Spinal cord (tissue), 9 donors: ENCODE measurements at regions not wholly inside any gene's neighbourhood (a gene's known extent, or its start where the extent isn't known, plus 50 kb on each side); places are given as distances from the start of the nearest gene placed in this dataset.

Experiments
- DNase-seq, 6 donors: peaks; one replicate each; pipeline versions ENCODE4 v3.0.0 to v3.0.0-alpha.2; 2013 to 2015; ENCODE audit warnings: low spot score in 6 of 6, low read depth in 4 of 6
- H3K27ac ChIP-seq: one replicate; pipeline ENCODE4 v1.5.1; 2013; ENCODE audit warnings: low read depth, low read length, control low read depth
- H3K27me3 ChIP-seq: one replicate; pipeline ENCODE4 v1.6.1; 2013; ENCODE audit warnings: low read length; ENCODE audit not compliant: control insufficient read depth, insufficient read depth
- H3K36me3 ChIP-seq: one replicate; pipeline ENCODE4 v1.6.1; 2013; ENCODE audit warnings: low read length; ENCODE audit not compliant: control insufficient read depth, insufficient read depth
- H3K4me1 ChIP-seq: one replicate; pipeline ENCODE4 v1.6.1; 2013; ENCODE audit warnings: low read length; ENCODE audit not compliant: control insufficient read depth, insufficient read depth
- H3K4me3 ChIP-seq: one replicate; pipeline ENCODE4 v1.5.1; 2013; ENCODE audit warnings: low read depth, low read length, control low read depth
- H3K9me3 ChIP-seq: one replicate; pipeline ENCODE4 v1.6.1; 2013; ENCODE audit warnings: low read length; ENCODE audit not compliant: control insufficient read depth, insufficient read depth
- WGBS: methylation state at CpG from one replicate; pipeline ENCODE4 v1.1.5; 2013; ENCODE audit warnings: missing lambda C conversion rate; ENCODE audit not compliant: insufficient coverage; 5-methylcytosine and 5-hydroxymethylcytosine counted together
- donor health status: healthy.

DNA sequence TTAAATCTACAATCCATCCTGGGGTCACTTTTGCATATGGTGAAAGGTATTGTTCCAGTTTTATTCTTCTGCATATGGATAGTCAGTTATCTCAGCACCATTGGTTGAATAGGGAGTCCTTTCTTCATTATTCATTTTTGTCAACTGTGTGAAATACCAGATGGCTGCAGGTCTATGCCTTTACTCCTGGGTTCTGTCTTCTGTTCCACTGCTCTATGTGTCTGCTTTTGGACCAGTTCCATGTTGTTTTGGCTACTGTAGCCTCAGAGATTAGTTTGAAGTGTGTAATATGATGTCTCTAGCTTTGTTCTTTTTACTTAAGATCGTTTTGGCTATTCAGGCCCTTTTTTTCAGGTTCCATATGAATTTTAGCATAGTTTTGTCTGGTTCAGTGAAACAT lies 795.8 kb downstream of the OTOL1 start:
- H3K27ac ChIP-seq, result no peak overlapping the region
- no peak for DNase-seq
- 100% methylated on average over 1 of the region's 1 CpG for WGBS

DNA sequence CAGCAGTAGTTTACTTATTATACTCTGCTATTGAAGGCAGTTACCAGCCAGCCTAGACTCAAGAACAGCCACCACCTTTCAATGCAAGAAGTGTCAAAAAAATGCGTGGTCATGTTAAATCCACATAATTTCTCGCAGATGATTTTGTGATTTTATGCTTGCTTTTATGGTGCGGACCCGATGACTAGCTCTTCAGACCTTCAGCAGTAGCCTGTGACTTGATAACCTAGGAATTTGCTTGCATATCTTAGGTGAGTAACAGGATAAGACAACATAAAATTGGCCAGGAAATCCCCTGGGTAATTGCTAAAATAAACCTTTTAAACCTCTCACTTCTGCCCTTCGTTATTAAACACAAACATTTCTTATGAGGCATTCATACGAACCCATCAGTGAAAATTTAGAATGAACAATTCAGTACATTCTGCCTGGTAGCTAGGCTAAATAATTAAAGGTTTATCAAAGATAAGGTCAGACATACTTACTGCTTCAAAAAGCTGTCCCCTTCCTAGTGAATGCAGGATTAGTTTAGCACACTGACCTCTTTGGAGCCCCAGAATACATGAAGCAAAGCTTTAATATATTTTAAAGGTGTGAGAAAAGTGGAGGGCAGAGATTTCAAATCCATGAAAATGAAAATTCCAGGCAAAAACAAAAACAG lies 798.8 kb downstream of the OTOL1 start:
- 100% methylated on average over 2 of the region's 6 CpGs for WGBS
- H3K4me1 ChIP-seq, result no peaks in the 10 kb centered on the region

More for the DNA sequence above, 795.8 kb downstream of the OTOL1 start:
- no peaks in the 10 kb centered on the region for H3K27me3 ChIP-seq
- H3K9me3 ChIP-seq, result no peaks in the 10 kb centered on the region
- no peaks in the 10 kb centered on the region for H3K4me1 ChIP-seq
- H3K36me3 ChIP-seq, result no peaks in the 10 kb centered on the region
- H3K4me3 ChIP-seq, result no peak overlapping the region

DNA sequence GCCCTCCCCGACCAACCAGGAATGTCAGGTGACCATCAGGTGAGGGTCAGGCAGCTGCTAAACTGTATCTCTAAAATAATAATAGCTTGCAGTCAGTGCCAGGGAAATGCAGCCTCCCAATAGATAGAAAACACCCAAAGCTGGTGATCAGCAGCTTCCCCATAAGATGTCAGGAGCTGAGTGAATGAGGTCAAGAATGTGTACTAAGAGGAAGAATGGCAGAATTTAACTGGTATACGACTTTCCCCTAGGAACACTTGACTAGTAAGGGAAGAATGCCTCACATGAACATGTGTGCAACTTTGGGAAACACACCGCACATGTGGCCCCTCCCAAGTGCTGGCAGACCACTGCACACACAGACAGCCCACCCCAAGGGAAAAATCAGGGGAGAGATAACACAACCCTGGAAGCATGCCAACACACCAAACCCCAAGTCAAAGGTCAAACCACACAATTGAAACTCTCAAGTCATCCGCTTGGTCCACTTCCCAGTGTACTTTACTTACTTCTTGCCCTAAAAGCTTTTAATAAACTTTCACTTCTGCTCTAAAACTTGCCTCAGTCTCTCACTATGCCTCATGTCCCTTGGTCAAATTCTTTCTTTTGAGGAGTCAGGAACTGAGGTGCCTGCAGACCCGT lies 806.5 kb downstream of the OTOL1 start:
- no peaks in the 10 kb centered on the region for H3K36me3 ChIP-seq
- H3K4me1 ChIP-seq, result no peaks in the 10 kb centered on the region
- 97% methylated on average over 3 of the region's 5 CpGs for WGBS
- H3K27ac ChIP-seq, result no peak overlapping the region
- H3K9me3 ChIP-seq, result no peaks in the 10 kb centered on the region
- no peak for DNase-seq
- no peaks in the 10 kb centered on the region for H3K27me3 ChIP-seq
- no peak overlapping the region for H3K4me3 ChIP-seq

More for the DNA sequence above, 798.8 kb downstream of the OTOL1 start:
- H3K27me3 ChIP-seq, result no peaks in the 10 kb centered on the region
- H3K4me3 ChIP-seq, result no peak overlapping the region
- H3K9me3 ChIP-seq, result no peaks in the 10 kb centered on the region
- no peak overlapping the region for H3K27ac ChIP-seq
- no peaks in the 10 kb centered on the region for H3K36me3 ChIP-seq
- no peak for DNase-seq

DNA sequence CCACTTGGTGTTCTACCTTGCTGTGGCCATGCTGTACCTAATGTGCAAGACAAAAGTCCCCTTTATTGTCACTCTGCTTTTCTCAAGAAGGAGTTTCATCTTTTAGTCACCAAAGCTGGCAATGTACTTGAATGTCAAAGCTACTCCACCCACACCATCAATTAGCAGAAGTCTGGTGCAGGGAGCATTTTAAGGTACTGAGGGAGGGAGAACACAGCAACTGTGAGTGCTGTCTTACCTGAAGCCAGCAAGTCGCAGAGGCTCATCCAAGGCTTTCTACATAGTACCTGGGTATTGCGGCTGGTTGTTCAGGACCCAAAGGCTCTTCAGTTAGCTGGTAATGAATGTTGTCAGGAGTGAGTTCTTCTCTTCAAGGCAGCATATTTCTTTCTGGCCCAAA lies 820.4 kb downstream of the OTOL1 start:
- no CpG with 5 or more reads among the region's 2 CpGs for WGBS

DNA sequence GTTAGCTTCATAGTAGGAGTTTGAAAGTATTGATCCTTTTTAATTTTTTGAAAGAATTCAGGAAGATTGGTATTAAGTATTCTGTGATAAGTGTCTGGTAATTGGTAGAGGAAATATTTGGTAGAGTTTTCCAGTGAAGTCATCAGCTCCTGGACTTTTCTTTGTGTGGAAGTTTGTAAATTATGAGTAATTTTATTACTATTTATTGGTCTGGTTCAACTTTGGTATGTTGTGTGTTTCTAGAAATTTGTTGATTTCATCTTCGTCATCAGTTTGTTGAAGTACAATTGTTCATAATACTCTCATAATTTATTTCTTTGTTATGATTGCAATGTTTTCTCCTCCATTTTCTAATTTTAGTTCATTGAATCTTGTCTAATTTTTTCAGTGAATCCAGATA lies 832.0 kb downstream of the OTOL1 start:
- H3K4me3 ChIP-seq, result no peak overlapping the region
- DNase-seq, result no peak
- WGBS, result no CpG with 5 or more reads among the region's 1 CpG
- no peaks in the 10 kb centered on the region for H3K4me1 ChIP-seq
- H3K36me3 ChIP-seq, result no peaks in the 10 kb centered on the region
- no peak overlapping the region for H3K27ac ChIP-seq
- H3K27me3 ChIP-seq, result no peaks in the 10 kb centered on the region
- no peaks in the 10 kb centered on the region for H3K9me3 ChIP-seq

More for the DNA sequence above, 820.4 kb downstream of the OTOL1 start:
- Histone ChIP-seq H3K4me3 (no peak overlapping the region), H3K27me3 (no peaks in the 10 kb centered on the region), H3K9me3 (peaks cover 2% of the 10 kb centered on the region), H3K36me3 (no peaks in the 10 kb centered on the region), H3K4me1 (no peaks in the 10 kb centered on the region), H3K27ac (no peak overlapping the region)
- no peak for DNase-seq

DNA sequence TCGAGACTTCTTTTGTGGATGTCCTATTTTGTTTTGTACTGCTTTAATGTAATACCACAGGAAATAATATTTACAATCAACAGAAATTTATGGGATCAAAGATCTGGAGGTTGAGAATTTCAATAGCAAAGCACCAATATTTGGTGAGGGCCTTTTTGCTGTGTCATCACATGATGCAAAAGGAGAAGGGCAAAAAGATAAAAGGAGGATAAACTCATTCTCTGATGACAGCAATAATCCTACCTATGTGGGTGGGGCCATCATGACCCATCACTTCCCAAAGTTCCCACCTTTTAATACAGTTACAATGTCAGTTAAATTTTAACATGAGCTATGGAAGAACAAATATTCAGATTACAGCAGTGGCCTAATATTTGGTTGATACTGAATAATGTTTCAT lies 832.9 kb downstream of the OTOL1 start:
- Histone ChIP-seq H3K4me1 (no peaks in the 10 kb centered on the region), H3K27me3 (no peaks in the 10 kb centered on the region), H3K9me3 (no peaks in the 10 kb centered on the region), H3K27ac (no peak overlapping the region), H3K36me3 (no peaks in the 10 kb centered on the region), H3K4me3 (no peak overlapping the region)
- no peak for DNase-seq
- WGBS, result no CpG with 5 or more reads among the region's 1 CpG

DNA sequence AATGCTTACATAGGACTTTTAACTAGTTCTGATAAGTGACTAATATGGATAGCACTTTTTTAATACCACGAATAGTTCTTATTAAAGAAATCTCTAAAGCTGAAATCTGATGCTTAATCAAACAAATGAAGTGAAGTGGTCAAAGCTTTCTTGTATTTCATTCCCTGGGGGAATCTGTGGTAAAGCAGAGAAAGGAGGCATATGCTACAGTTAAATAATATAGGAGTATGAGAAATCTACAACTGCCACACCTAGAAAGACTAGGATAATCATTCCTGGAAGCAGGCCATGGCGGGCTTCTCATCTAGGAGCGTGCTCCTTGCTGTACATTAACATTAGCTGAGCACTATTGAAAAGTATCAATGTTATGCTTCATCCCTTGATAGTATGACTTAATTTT lies 835.7 kb downstream of the OTOL1 start:
- no peak overlapping the region for H3K4me3 ChIP-seq
- no CpG with 5 or more reads among the region's 3 CpGs for WGBS

DNA sequence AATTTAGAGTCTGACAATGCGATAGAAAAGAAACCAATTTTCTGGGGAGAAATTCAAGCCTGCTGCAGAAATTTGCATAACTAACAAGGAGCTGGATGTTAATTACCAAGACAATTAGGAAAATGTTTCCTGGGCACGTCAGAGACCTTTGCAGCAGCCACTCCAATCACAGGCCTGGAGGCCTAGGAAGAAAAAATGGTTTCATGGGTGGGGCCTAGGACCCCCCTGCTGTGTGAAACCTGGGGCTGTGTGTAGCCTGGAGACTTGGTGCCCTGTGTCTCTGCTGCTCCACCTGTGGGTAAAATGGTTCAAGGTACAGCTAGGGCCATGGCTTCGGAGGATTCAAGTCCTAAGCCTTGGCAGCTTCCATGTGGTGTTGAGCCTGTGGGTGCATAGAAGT lies 837.9 kb downstream of the OTOL1 start:
- no peak overlapping the region for H3K27ac ChIP-seq
- H3K4me1 ChIP-seq, result no peaks in the 10 kb centered on the region
- H3K36me3 ChIP-seq, result no peaks in the 10 kb centered on the region
- H3K9me3 ChIP-seq, result no peaks in the 10 kb centered on the region
- no peaks in the 10 kb centered on the region for H3K27me3 ChIP-seq
- no peak for DNase-seq
- 96% methylated on average over 3 of the region's 3 CpGs for WGBS
- H3K4me3 ChIP-seq, result no peak overlapping the region

More for the DNA sequence above, 835.7 kb downstream of the OTOL1 start:
- DNase-seq, result no peak
- H3K4me1 ChIP-seq, result no peaks in the 10 kb centered on the region
- no peaks in the 10 kb centered on the region for H3K27me3 ChIP-seq
- H3K9me3 ChIP-seq, result no peaks in the 10 kb centered on the region
- no peaks in the 10 kb centered on the region for H3K36me3 ChIP-seq
- H3K27ac ChIP-seq, result no peak overlapping the region

DNA sequence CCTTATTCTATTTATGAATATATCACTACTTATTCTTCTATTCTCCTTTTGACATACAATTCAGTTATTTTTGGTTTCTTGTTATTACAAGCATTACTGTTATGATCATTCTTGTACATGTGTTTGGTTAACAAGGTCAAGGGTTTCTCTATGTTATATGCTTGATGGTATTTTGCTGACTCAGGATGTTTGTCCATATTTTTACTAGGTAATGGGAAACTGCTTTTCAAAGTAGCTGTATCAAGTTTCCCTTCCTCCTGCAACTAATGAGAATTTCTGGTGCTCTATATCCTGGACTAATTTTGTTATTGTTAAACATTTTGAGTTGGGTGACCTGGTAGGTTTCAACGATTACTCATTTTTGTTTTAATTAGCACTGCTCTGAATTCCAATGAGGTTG lies 841.0 kb downstream of the OTOL1 start:
- no CpG with 5 or more reads among the region's 1 CpG for WGBS
- no peaks in the 10 kb centered on the region for H3K27me3 ChIP-seq
- no peaks in the 10 kb centered on the region for H3K9me3 ChIP-seq
- no peaks in the 10 kb centered on the region for H3K36me3 ChIP-seq
- DNase-seq, result no peak
- no peak overlapping the region for H3K27ac ChIP-seq
- H3K4me1 ChIP-seq, result no peaks in the 10 kb centered on the region
- H3K4me3 ChIP-seq, result no peak overlapping the region

DNA sequence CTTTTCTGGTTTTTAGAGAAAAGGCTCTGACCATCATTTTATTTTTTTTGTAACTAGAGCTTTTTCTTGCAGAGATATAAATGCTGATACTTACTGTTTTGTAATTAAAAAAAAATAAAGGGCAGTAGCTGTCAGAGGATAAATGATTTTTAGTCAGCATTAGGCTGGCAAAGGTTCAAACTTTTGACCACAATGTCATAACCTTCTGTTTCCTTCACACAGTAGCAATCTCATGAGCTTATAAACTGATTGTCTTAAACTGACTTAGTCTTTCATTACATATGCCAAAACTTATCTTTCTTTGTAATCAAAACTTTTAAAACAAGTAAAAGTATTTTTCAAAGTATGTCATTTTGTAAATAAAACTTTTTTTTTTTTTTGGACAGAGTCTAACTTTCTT lies 841.9 kb downstream of the OTOL1 start:
- no peaks in the 10 kb centered on the region for H3K36me3 ChIP-seq
- no peaks in the 10 kb centered on the region for H3K4me1 ChIP-seq
- H3K4me3 ChIP-seq, result no peak overlapping the region
- H3K27ac ChIP-seq, result no peak overlapping the region
- no peak for DNase-seq
- H3K9me3 ChIP-seq, result no peaks in the 10 kb centered on the region
- no peaks in the 10 kb centered on the region for H3K27me3 ChIP-seq
